ENCODE measurements at regions not wholly inside any gene's neighbourhood (a gene's known extent, or its start where the extent isn't known, plus 50 kb on each side); places are given as distances from the start of the nearest gene placed in this dataset.

- Mint-ChIP-seq H3K4me1 (no peaks in the 10 kb centered on the region), H3K4me3 (no peak overlapping the region), H3K9me3 (peaks cover 6% of the 10 kb centered on the region), H3K27me3 (ENCODE audit: low read depth) (peaks cover 4% of the 10 kb centered on the region), H3K36me3 (no peaks in the 10 kb centered on the region), H3K27ac (no peak overlapping the region)
- no peak for DNase-seq (ENCODE audit: low spot score in 2 of 2, unreplicated experiment in 2 of 2)
- TF ChIP-seq CTCF (IDR thresholded peaks at IDR 0.05; ENCODE audit: unreplicated experiment) = no peak
These were observed 169.2 kb downstream of the TMA16 start for GRCh38 chr4:163663454-163664225.

- H3K36me3 Mint-ChIP-seq = no peaks in the 10 kb centered on the region
- no peaks in the 10 kb centered on the region for H3K9me3 Mint-ChIP-seq
- TF ChIP-seq CTCF (IDR thresholded peaks at IDR 0.05; ENCODE audit: unreplicated experiment) = no peak
- no peak overlapping the region for H3K4me3 Mint-ChIP-seq
- H3K27me3 Mint-ChIP-seq (ENCODE audit: low read depth) = peaks cover 4% of the 10 kb centered on the region
- no peak for DNase-seq (ENCODE audit: low spot score in 2 of 2, unreplicated experiment in 2 of 2)
- no peak overlapping the region for H3K27ac Mint-ChIP-seq
- H3K4me1 Mint-ChIP-seq = no peaks in the 10 kb centered on the region
These were observed 170.6 kb downstream of the TMA16 start for GRCh38 chr4:163665101-163665500.

- no peak for TF ChIP-seq CTCF (IDR thresholded peaks at IDR 0.05; ENCODE audit: unreplicated experiment)
- Mint-ChIP-seq H3K4me3 (no peak overlapping the region), H3K36me3 (no peaks in the 10 kb centered on the region), H3K9me3 (no peaks in the 10 kb centered on the region), H3K27me3 (ENCODE audit: low read depth) (peaks cover 4% of the 10 kb centered on the region), H3K27ac (no peak overlapping the region), H3K4me1 (no peaks in the 10 kb centered on the region)
- DNase-seq (ENCODE audit: low spot score in 2 of 2, unreplicated experiment in 2 of 2) = no peak
These were observed 171.2 kb downstream of the TMA16 start for GRCh38 chr4:163665521-163666331.

GRCh38 chr4:163666332-163666873, 171.9 kb downstream of the TMA16 start:
- no peak overlapping the region for H3K4me3 Mint-ChIP-seq
- no peaks in the 10 kb centered on the region for H3K4me1 Mint-ChIP-seq
- no peaks in the 10 kb centered on the region for H3K9me3 Mint-ChIP-seq
- no peaks in the 10 kb centered on the region for H3K36me3 Mint-ChIP-seq
- H3K27ac Mint-ChIP-seq = no peak overlapping the region
- peaks cover 4% of the 10 kb centered on the region for H3K27me3 Mint-ChIP-seq (ENCODE audit: low read depth)
- DNase-seq (ENCODE audit: low spot score in 2 of 2, unreplicated experiment in 2 of 2) = no peak
- TF ChIP-seq CTCF (IDR thresholded peaks at IDR 0.05; ENCODE audit: unreplicated experiment) = no peak

GRCh38 chr4:163672751-163673150, 178.3 kb downstream of the TMA16 start:
- no peaks in the 10 kb centered on the region for H3K36me3 Mint-ChIP-seq
- no peak overlapping the region for H3K4me3 Mint-ChIP-seq
- no peak for TF ChIP-seq CTCF (IDR thresholded peaks at IDR 0.05; ENCODE audit: unreplicated experiment)
- no peak overlapping the region for H3K27ac Mint-ChIP-seq
- no peaks in the 10 kb centered on the region for H3K4me1 Mint-ChIP-seq
- H3K27me3 Mint-ChIP-seq (ENCODE audit: low read depth) = peaks cover 4% of the 10 kb centered on the region
- no peak for DNase-seq (ENCODE audit: low spot score in 2 of 2, unreplicated experiment in 2 of 2)
- peaks cover 3% of the 10 kb centered on the region for H3K9me3 Mint-ChIP-seq
